ENCODE measurements at regions not wholly inside any gene's neighbourhood (a gene's known extent, or its start where the extent isn't known, plus 50 kb on each side); places are given as distances from the start of the nearest gene placed in this dataset.

DNA sequence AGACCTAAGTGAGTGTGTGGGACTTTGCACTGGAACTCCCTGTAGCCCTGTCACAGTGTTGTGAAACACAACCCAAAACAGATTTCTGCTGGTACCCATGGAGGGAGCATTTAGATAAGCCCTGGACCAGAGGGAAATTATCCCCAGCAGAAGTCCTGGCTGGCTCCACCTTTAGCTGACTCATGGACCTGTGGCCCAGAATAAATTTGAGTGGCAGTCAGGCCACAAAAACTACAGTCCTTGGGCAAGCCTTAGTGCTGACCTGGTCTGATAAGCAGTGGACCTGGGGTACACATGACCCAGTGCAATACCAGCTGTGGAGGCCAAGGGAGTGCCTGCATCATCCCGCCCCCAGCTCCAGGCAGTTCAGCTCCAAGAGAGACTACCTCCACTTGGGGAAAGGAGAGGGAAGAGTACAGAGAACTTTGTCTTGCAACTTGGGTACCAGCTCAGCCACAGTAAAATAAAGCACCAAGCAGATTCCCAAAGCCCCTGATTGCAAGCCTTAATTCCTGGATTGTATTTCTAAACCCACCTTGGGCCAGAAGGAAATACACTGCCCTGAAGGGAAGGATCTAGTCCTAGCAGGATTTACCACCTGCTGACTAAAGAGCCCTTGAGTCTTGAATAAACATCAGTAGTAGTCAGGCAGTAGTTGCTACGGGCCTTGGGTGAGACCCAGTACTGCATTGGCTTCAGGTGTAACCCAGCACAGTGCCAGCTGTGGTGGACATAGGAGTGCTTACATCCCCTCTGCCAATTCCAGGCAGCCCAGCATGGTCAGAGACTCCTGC lies 140.4 kb upstream of the COL21A1 start:
- TF ChIP-seq EP300 (IDR thresholded peaks at IDR 0.05), result no peak
- TF ChIP-seq, protein P1, sequence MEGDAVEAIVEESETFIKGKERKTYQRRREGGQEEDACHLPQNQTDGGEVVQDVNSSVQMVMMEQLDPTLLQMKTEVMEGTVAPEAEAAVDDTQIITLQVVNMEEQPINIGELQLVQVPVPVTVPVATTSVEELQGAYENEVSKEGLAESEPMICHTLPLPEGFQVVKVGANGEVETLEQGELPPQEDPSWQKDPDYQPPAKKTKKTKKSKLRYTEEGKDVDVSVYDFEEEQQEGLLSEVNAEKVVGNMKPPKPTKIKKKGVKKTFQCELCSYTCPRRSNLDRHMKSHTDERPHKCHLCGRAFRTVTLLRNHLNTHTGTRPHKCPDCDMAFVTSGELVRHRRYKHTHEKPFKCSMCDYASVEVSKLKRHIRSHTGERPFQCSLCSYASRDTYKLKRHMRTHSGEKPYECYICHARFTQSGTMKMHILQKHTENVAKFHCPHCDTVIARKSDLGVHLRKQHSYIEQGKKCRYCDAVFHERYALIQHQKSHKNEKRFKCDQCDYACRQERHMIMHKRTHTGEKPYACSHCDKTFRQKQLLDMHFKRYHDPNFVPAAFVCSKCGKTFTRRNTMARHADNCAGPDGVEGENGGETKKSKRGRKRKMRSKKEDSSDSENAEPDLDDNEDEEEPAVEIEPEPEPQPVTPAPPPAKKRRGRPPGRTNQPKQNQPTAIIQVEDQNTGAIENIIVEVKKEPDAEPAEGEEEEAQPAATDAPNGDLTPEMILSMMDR (IDR thresholded peaks at IDR 0.05), result no peak

All from stomach (tissue), 4 donors.